ENCODE measurements at regions not wholly inside any gene's neighbourhood (a gene's known extent, or its start where the extent isn't known, plus 50 kb on each side); places are given as distances from the start of the nearest gene placed in this dataset.

DNA sequence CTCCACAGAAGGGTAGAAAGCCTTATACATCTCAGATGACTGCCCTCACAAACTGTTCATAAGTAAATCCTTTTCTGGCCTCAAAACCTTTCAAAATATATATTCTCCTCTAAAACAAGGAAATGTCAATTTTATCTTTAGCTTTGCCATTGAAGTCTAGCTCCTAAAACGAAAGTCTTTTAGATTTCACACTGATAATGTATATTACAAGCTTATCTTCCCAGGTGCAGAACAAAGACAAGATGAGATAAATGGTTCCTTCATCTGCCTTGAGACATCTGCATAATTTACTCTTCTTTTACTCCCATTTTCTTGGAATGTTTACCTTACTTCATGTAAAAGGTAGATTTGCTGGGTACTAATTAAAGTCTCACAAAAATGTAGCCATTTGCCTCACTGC is 257.1 kb downstream of the SYT10 start:
- TF ChIP-seq, protein P1, sequence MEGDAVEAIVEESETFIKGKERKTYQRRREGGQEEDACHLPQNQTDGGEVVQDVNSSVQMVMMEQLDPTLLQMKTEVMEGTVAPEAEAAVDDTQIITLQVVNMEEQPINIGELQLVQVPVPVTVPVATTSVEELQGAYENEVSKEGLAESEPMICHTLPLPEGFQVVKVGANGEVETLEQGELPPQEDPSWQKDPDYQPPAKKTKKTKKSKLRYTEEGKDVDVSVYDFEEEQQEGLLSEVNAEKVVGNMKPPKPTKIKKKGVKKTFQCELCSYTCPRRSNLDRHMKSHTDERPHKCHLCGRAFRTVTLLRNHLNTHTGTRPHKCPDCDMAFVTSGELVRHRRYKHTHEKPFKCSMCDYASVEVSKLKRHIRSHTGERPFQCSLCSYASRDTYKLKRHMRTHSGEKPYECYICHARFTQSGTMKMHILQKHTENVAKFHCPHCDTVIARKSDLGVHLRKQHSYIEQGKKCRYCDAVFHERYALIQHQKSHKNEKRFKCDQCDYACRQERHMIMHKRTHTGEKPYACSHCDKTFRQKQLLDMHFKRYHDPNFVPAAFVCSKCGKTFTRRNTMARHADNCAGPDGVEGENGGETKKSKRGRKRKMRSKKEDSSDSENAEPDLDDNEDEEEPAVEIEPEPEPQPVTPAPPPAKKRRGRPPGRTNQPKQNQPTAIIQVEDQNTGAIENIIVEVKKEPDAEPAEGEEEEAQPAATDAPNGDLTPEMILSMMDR (IDR thresholded peaks at IDR 0.05): no peak
- TF ChIP-seq POLR2AphosphoS5 (IDR thresholded peaks at IDR 0.05): no peak
- TF ChIP-seq POLR2A (IDR thresholded peaks at IDR 0.05): no peak

Data from prostate gland (tissue), 2 donors.